ENCODE measurements at regions not wholly inside any gene's neighbourhood (a gene's known extent, or its start where the extent isn't known, plus 50 kb on each side); places are given as distances from the start of the nearest gene placed in this dataset.

DNA sequence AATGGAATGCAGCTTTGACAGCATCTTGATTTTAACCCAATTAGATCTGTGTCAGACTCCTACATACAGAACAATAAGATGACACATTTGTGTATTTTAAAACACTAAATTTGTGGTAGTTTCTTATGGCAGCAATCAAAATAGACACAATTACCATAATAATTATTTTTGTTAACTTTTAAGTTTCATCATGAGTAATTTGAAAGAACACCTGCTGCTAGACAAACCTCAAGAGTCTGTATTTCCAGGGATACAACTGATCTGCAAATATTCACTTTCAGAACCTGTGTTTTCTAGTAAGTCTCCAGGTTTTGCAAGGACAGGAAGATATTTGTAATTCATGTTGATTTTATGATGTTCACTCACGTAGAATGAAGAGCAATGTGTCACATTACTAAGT, 736.8 kb downstream of the DIPK2A start:
- no peak overlapping the region for H2BK120ac ChIP-seq (ENCODE audit: low read depth, low read length, poor library complexity, severe bottlenecking)
- H3K23ac ChIP-seq (ENCODE audit: insufficient read length, low read depth, low read length), result no peak overlapping the region
- H4K5ac ChIP-seq (ENCODE audit: insufficient read length, low read depth, low read length), result no peak overlapping the region
- no peak overlapping the region for H3K4ac ChIP-seq (ENCODE audit: low read depth, low read length)
- no peaks in the 10 kb centered on the region for H3K79me1 ChIP-seq (ENCODE audit: insufficient read depth, low read depth, low read length, poor library complexity, severe bottlenecking)
- H3T11ph ChIP-seq (ENCODE audit: low read length), result no peak overlapping the region
- no peaks in the 10 kb centered on the region for H3K27me3 ChIP-seq (ENCODE audit: insufficient read depth, low read length)
- no peak overlapping the region for H3K56ac ChIP-seq (ENCODE audit: insufficient read length, low read depth, low read length)
- H4K8ac ChIP-seq (replicated peaks; ENCODE audit: insufficient read length, low read depth, low read length), result no peak overlapping the region
- H3K18ac ChIP-seq (ENCODE audit: insufficient read length, low read depth, low read length), result no peak overlapping the region
- no peaks in the 10 kb centered on the region for H3K23me2 ChIP-seq (ENCODE audit: insufficient read length, low read depth, low read length, poor library complexity, severe bottlenecking)
- H2BK15ac ChIP-seq (ENCODE audit: low read depth, low read length), result no peak overlapping the region
- H3K27ac Mint-ChIP-seq, result no peak overlapping the region
- no peak overlapping the region for H3K27ac ChIP-seq (ENCODE audit: insufficient read length, low read depth, low read length)
- H3K4me2 ChIP-seq (ENCODE audit: insufficient read depth, insufficient read length, low read length), result no peak overlapping the region
- no peaks in the 10 kb centered on the region for H4K20me1 ChIP-seq (ENCODE audit: control insufficient read depth, insufficient read depth, insufficient read length)
- no peak overlapping the region for H3K9ac ChIP-seq (ENCODE audit: extremely low read depth, insufficient read length, low read length)
- DNase-seq, result no peak
- H3K4me3 Mint-ChIP-seq, result no peak overlapping the region
- no peak overlapping the region for H2BK5ac ChIP-seq (ENCODE audit: insufficient read length, low read length)
- no peaks in the 10 kb centered on the region for H3K9me3 Mint-ChIP-seq
- H3K9me3 ChIP-seq (ENCODE audit: control insufficient read depth, low read depth, low read length), result no peaks in the 10 kb centered on the region
- H3K14ac ChIP-seq (ENCODE audit: insufficient read depth, low read length), result no peak overlapping the region
- no peak overlapping the region for H2AFZ ChIP-seq (ENCODE audit: low read length)
- TF ChIP-seq, protein P1, sequence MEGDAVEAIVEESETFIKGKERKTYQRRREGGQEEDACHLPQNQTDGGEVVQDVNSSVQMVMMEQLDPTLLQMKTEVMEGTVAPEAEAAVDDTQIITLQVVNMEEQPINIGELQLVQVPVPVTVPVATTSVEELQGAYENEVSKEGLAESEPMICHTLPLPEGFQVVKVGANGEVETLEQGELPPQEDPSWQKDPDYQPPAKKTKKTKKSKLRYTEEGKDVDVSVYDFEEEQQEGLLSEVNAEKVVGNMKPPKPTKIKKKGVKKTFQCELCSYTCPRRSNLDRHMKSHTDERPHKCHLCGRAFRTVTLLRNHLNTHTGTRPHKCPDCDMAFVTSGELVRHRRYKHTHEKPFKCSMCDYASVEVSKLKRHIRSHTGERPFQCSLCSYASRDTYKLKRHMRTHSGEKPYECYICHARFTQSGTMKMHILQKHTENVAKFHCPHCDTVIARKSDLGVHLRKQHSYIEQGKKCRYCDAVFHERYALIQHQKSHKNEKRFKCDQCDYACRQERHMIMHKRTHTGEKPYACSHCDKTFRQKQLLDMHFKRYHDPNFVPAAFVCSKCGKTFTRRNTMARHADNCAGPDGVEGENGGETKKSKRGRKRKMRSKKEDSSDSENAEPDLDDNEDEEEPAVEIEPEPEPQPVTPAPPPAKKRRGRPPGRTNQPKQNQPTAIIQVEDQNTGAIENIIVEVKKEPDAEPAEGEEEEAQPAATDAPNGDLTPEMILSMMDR (conservative IDR thresholded peaks at IDR 0.05), result no peak
- H4K91ac ChIP-seq (ENCODE audit: insufficient read length, low read depth, low read length), result no peak overlapping the region
- H3K27me3 Mint-ChIP-seq (ENCODE audit: low read depth), result no peaks in the 10 kb centered on the region
- no peaks in the 10 kb centered on the region for H3K4me1 ChIP-seq (ENCODE audit: insufficient read depth, low read length)
- no peak overlapping the region for H2AK5ac ChIP-seq (ENCODE audit: insufficient read length, low read length)
- H3K79me2 ChIP-seq (ENCODE audit: insufficient read depth, low read length), result no peaks in the 10 kb centered on the region
- no CpG with 5 or more reads among the region's 1 CpG for WGBS (ENCODE audit: extremely low coverage, insufficient read length, low lambda C conversion rate)
- no peaks in the 10 kb centered on the region for H3K4me1 Mint-ChIP-seq
- H3K36me3 Mint-ChIP-seq (ENCODE audit: insufficient read depth in 1 of 3, low read depth in 3 of 3), result no peaks in the 10 kb centered on the region
- H2BK20ac ChIP-seq (ENCODE audit: low read depth, low read length, poor library complexity, severe bottlenecking), result no peak overlapping the region
- H2BK12ac ChIP-seq (ENCODE audit: insufficient read length, low read depth, low read length), result no peak overlapping the region

Measured in H9 (cell line).